IMR-90 (cell line): ENCODE measurements at regions not wholly inside any gene's neighbourhood (a gene's known extent, or its start where the extent isn't known, plus 50 kb on each side); places are given as distances from the start of the nearest gene placed in this dataset.

Source experiments
- ATAC-seq: fragments of 200-7000 bp; cut with Tn5 transposase; 2 replicates; pipeline ENCODE4 v1.9.1; 2020; ENCODE audit warnings: low read depth, mild to moderate bottlenecking, moderate library complexity
- BruUV-seq: library from RNA; stranded (reverse); fragments of 400-500 nt; replicated peaks from 2 replicates; lab custom pipeline; 2021; lab: Mats Ljungman, UMichigan
- CTCF ChIA-PET: fragments of 300-600 bp; formaldehyde crosslinking; extraction: SDS; loops from one replicate; lab custom pipeline; 2021; ENCODE audit warnings: antibody characterized with exemption; lab: Yijun Ruan, JAX
- POLR2A ChIA-PET: fragments of 300-600 bp; sonication (Branson Sonifier 250); formaldehyde crosslinking; loops from one replicate; lab custom pipeline; 2022; ENCODE audit warnings: antibody characterized with exemption; ENCODE audit not compliant: unreplicated experiment; lab: Charles Lee
- DNase-seq: peaks from one replicate; pipeline ENCODE4 v3.0.0; 2013
- H2AFZ ChIP-seq: replicated peaks from 2 replicates; pipeline ENCODE3; 2013; ENCODE audit warnings: low read length, mild to moderate bottlenecking; ENCODE audit not compliant: poor library complexity
- H2AK5ac ChIP-seq: 2 replicates; pipeline ENCODE4 v1.6.1; 2013; ENCODE audit warnings: low read depth, low read length, inconsistent platforms
- H2AK9ac ChIP-seq: replicated peaks from 2 replicates; pipeline ENCODE3; 2013; ENCODE audit warnings: mild to moderate bottlenecking, low read depth, low read length, moderate library complexity; ENCODE audit not compliant: poor library complexity
- H2BK120ac ChIP-seq: 2 replicates; pipeline ENCODE4 v1.6.1; 2013; ENCODE audit warnings: low read depth, low read length, inconsistent platforms
- H2BK15ac ChIP-seq: 3 replicates; pipeline ENCODE4 v1.6.1; 2013; ENCODE audit warnings: low read depth, low read length, inconsistent platforms
- H2BK20ac ChIP-seq: 2 replicates; pipeline ENCODE4 v1.6.1; 2013; ENCODE audit warnings: low read depth, mild to moderate bottlenecking, inconsistent platforms, low read length, moderate library complexity
- H2BK5ac ChIP-seq: 2 replicates; pipeline ENCODE4 v1.6.1; 2013; ENCODE audit warnings: mild to moderate bottlenecking, low read depth, low read length, inconsistent platforms; ENCODE audit not compliant: poor library complexity, severe bottlenecking
- H3K14ac ChIP-seq: replicated peaks from 2 replicates; pipeline ENCODE4 v1.6.1; 2013; ENCODE audit warnings: low read depth, low read length, inconsistent platforms
- H3K18ac ChIP-seq: 2 replicates; pipeline ENCODE4 v1.6.1; 2013; ENCODE audit warnings: low read depth, low read length, control low read depth
- H3K23ac ChIP-seq: 2 replicates; pipeline ENCODE4 v1.6.1; 2013; ENCODE audit warnings: low read depth, low read length, inconsistent platforms
- H3K27ac ChIP-seq: 2 replicates; pipeline ENCODE4 v1.5.1; 2013; ENCODE audit warnings: mild to moderate bottlenecking, control low read depth, low read length; ENCODE audit not compliant: insufficient read depth
- H3K27me3 ChIP-seq: 2 replicates; pipeline ENCODE4 v1.6.1; 2013; ENCODE audit warnings: low read length; ENCODE audit not compliant: control insufficient read depth, insufficient read depth
- H3K36me3 ChIP-seq: 2 replicates; pipeline ENCODE4 v1.6.1; 2013; ENCODE audit warnings: low read length, mixed read lengths; ENCODE audit not compliant: control insufficient read depth, insufficient read depth
- H3K4ac ChIP-seq: 2 replicates; pipeline ENCODE4 v1.6.1; 2013; ENCODE audit warnings: low read depth, low read length, inconsistent platforms
- H3K4me1 ChIP-seq: 2 replicates; pipeline ENCODE4 v1.6.1; 2013; ENCODE audit warnings: low read length, mixed read lengths; ENCODE audit not compliant: control insufficient read depth, insufficient read depth
- H3K4me2 ChIP-seq: 2 replicates; pipeline ENCODE4 v1.6.1; 2013; ENCODE audit warnings: low read depth, mild to moderate bottlenecking, control low read depth, low read length, moderate library complexity
- H3K4me3 ChIP-seq: 2 replicates; pipeline ENCODE4 v1.5.1; 2013; ENCODE audit warnings: low read depth, mild to moderate bottlenecking, control low read depth, low read length, moderate library complexity; ENCODE audit not compliant: insufficient read depth
- H3K56ac ChIP-seq: 2 replicates; pipeline ENCODE4 v1.6.1; 2013; ENCODE audit warnings: low read length, inconsistent platforms; ENCODE audit not compliant: insufficient read depth; ENCODE audit errors: extremely low read depth
- H3K79me1 ChIP-seq, 2 experiments: 2 replicates each; pipeline ENCODE4 v1.6.1; 2013; ENCODE audit warnings: low read length in 2 of 2, inconsistent platforms in 1 of 2, low read depth in 1 of 2
- H3K9ac ChIP-seq: 2 replicates; pipeline ENCODE4 v1.6.1; 2013; ENCODE audit warnings: low read depth, low read length, control low read depth
- H3K9me1 ChIP-seq: 2 replicates; pipeline ENCODE4 v1.6.1; 2013; ENCODE audit warnings: low read length, inconsistent platforms; ENCODE audit not compliant: insufficient read depth
- H3K9me3 ChIP-seq: 2 replicates; pipeline ENCODE4 v1.6.1; 2013; ENCODE audit warnings: low read length; ENCODE audit not compliant: control insufficient read depth, insufficient read depth
- H4K20me1 ChIP-seq: 2 replicates; pipeline ENCODE4 v1.6.1; 2013; ENCODE audit warnings: low read length, inconsistent platforms; ENCODE audit not compliant: insufficient read depth
- H4K5ac ChIP-seq: 2 replicates; pipeline ENCODE4 v1.6.1; 2013; ENCODE audit warnings: mild to moderate bottlenecking, low read depth, low read length, control low read depth
- H4K8ac ChIP-seq, 2 experiments: 2 replicates each; pipeline ENCODE4 v1.6.1; 2013; ENCODE audit warnings: low read depth in 2 of 2, low read length in 2 of 2, control low read depth in 1 of 2, inconsistent platforms in 1 of 2
- H4K91ac ChIP-seq: 2 replicates; pipeline ENCODE4 v1.6.1; 2013; ENCODE audit warnings: low read depth, low read length, inconsistent platforms; ENCODE audit not compliant: insufficient read depth
- CHD1 ChIP-seq: IDR thresholded peaks from 2 replicates; pipeline ENCODE4 v1.6.1; 2012; ENCODE audit warnings: low read depth, low read length, improper control_type of control experiment
- MAZ ChIP-seq: IDR thresholded peaks from 2 replicates; pipeline ENCODE4 v1.6.1; 2012; ENCODE audit warnings: low read depth, mild to moderate bottlenecking, low read length, improper control_type of control experiment, moderate library complexity, borderline replicate concordance
- MXI1 ChIP-seq: IDR thresholded peaks from 2 replicates; pipeline ENCODE4 v1.6.1; 2012; ENCODE audit warnings: low read depth, mild to moderate bottlenecking, low read length, moderate library complexity, borderline replicate concordance
- NFE2L2 ChIP-seq: fragments of 150-350 bp; IDR thresholded peaks from 2 replicates; pipeline ENCODE4 v1.6.1; 2016; ENCODE audit warnings: low read depth, mild to moderate bottlenecking, low read length
- WGBS, 2 experiments: methylation state at CpG; one replicate each; pipeline versions ENCODE4 v1.1.5 to v1.1.7; 2013; ENCODE audit warnings: missing lambda C conversion rate in 2 of 2; ENCODE audit not compliant: insufficient read length in 1 of 2; ENCODE audit errors: extremely low coverage in 2 of 2; 5-methylcytosine and 5-hydroxymethylcytosine counted together
- dilution Hi-C: fragments of 300-500 bp; cut with HindIII; formaldehyde crosslinking; loops from one replicate; pipeline ENCODE4 v1.14.3; 2018; ENCODE audit warnings: low sequenced_read_pairs; ENCODE audit not compliant: unreplicated experiment
- in situ Hi-C: fragments of 300-500 bp; cut with MboI; formaldehyde crosslinking; loops from 3 replicates; pipeline ENCODE4 v1.14.3; 2019; ENCODE audit warnings: low sequenced_read_pairs, inconsistent platforms, mixed read lengths
- intact Hi-C: fragments of 100-400 bp; cut with micrococcal nuclease; formaldehyde crosslinking; loops from 2 replicates; pipeline ENCODE4 v1.10.0; 2022

- no peak for TF ChIP-seq CHD1
Measured at GRCh38 chr20:5675103-5676091, 64.6 kb upstream of the GPCPD1 start (continued).

- Histone ChIP-seq H2AK5ac (no peak overlapping the region), H3K9ac (no peak overlapping the region), H2BK5ac (no peak overlapping the region), H3K9me3 (no peaks in the 10 kb centered on the region), H3K14ac (no peak overlapping the region), H3K79me1 (no peaks in the 10 kb centered on the region), H4K91ac (no peak overlapping the region), H2AK9ac (no peak overlapping the region), H3K27me3 (peaks cover under 1% of the 10 kb centered on the region; the same call in 1 of the 2 replicates), H3K23ac (no peak overlapping the region), H4K5ac (no peak overlapping the region), H2BK20ac (no peak overlapping the region), H3K4me3 (no peak overlapping the region), H4K20me1 (no peaks in the 10 kb centered on the region), H3K18ac (no peak overlapping the region), H2BK120ac (no peak overlapping the region), H3K4ac (no peak overlapping the region), H2AFZ (no peak overlapping the region), H3K36me3 (no peaks in the 10 kb centered on the region), H2BK15ac (no peak overlapping the region), H3K56ac (no peak overlapping the region), H3K4me1 (peaks cover 2% of the 10 kb centered on the region), H4K8ac (no peak overlapping the region), H3K27ac (no peak overlapping the region), H3K9me1 (no peaks in the 10 kb centered on the region), H3K4me2 (no peak overlapping the region)
- WGBS, 2 experiments = no CpG with 5 or more reads among the region's 3 CpGs
- DNase-seq = peak; percentile 47
- in situ Hi-C loops (no loop called here), intact Hi-C loops (no loop called here), dilution Hi-C loops (no loop called here)
- POLR2A ChIA-PET = no interaction called here
- CTCF ChIA-PET = no interaction called here
- TF ChIP-seq NFE2L2 = no peak
- TF ChIP-seq MAZ = no peak
- no peak for TF ChIP-seq MXI1
- no TSS peak for BruUV-seq
- peak; percentile 17; the same call in 1 of the 2 replicates for ATAC-seq
Measured at GRCh38 chr20:5674176-5674660, 63.4 kb upstream of the GPCPD1 start.
